ENCODE measurements at regions not wholly inside any gene's neighbourhood (a gene's known extent, or its start where the extent isn't known, plus 50 kb on each side); places are given as distances from the start of the nearest gene placed in this dataset.

- TF ChIP-seq, protein P1, sequence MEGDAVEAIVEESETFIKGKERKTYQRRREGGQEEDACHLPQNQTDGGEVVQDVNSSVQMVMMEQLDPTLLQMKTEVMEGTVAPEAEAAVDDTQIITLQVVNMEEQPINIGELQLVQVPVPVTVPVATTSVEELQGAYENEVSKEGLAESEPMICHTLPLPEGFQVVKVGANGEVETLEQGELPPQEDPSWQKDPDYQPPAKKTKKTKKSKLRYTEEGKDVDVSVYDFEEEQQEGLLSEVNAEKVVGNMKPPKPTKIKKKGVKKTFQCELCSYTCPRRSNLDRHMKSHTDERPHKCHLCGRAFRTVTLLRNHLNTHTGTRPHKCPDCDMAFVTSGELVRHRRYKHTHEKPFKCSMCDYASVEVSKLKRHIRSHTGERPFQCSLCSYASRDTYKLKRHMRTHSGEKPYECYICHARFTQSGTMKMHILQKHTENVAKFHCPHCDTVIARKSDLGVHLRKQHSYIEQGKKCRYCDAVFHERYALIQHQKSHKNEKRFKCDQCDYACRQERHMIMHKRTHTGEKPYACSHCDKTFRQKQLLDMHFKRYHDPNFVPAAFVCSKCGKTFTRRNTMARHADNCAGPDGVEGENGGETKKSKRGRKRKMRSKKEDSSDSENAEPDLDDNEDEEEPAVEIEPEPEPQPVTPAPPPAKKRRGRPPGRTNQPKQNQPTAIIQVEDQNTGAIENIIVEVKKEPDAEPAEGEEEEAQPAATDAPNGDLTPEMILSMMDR (IDR thresholded peaks at IDR 0.05), result no peak
- TF ChIP-seq ZNF219 (CRISPR knock-in tag; IDR thresholded peaks at IDR 0.05; ENCODE audit: borderline replicate concordance), result no peak
These were observed 581.1 kb downstream of the SPRY1 start for GRCh38 chr4:123977641-123978081.

Data from WTC11 (cell line).